ENCODE measurements at regions not wholly inside any gene's neighbourhood (a gene's known extent, or its start where the extent isn't known, plus 50 kb on each side); places are given as distances from the start of the nearest gene placed in this dataset.

DNA sequence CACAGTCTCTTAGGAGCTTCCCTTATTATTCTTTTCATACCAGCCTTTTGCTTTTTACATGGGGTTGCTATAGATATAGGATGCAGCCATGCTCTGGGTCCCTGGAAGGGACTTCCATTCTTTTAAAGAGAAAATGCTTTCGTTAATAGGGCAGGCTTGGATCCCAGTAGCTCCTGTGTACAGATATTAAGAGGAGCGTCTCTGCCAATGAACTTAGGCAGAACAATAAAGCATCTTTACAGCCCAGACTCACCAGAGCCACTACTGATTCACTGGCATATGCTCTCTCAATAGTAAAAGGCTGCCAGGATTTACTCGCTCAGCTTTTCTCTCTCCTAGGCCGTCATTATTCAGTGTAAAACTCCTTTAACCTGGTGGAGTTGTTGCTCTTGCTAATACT is 1385.4 kb upstream of the PIK3C3 start:
- DNase-seq (no peak), ATAC-seq (no peak)
- Histone ChIP-seq H3K27me3 (no peaks in the 10 kb centered on the region), H3K9me3 (no peaks in the 10 kb centered on the region), H3K4me1 (no peaks in the 10 kb centered on the region), H3K4me3 (no peak overlapping the region), H3K36me3 (no peaks in the 10 kb centered on the region), H3K27ac (no peak overlapping the region)
- intact Hi-C loops (cut with DNase I): no loop called here
- WGBS (ENCODE audit: insufficient coverage, low coverage, low lambda C conversion rate, missing lambda C conversion rate): 45% methylated on average over 4 of the region's 4 CpGs
- no peak for TF ChIP-seq POLR2A (IDR thresholded peaks at IDR 0.05)
- TF ChIP-seq, protein P1, sequence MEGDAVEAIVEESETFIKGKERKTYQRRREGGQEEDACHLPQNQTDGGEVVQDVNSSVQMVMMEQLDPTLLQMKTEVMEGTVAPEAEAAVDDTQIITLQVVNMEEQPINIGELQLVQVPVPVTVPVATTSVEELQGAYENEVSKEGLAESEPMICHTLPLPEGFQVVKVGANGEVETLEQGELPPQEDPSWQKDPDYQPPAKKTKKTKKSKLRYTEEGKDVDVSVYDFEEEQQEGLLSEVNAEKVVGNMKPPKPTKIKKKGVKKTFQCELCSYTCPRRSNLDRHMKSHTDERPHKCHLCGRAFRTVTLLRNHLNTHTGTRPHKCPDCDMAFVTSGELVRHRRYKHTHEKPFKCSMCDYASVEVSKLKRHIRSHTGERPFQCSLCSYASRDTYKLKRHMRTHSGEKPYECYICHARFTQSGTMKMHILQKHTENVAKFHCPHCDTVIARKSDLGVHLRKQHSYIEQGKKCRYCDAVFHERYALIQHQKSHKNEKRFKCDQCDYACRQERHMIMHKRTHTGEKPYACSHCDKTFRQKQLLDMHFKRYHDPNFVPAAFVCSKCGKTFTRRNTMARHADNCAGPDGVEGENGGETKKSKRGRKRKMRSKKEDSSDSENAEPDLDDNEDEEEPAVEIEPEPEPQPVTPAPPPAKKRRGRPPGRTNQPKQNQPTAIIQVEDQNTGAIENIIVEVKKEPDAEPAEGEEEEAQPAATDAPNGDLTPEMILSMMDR (IDR thresholded peaks at IDR 0.05): no peak

DNA sequence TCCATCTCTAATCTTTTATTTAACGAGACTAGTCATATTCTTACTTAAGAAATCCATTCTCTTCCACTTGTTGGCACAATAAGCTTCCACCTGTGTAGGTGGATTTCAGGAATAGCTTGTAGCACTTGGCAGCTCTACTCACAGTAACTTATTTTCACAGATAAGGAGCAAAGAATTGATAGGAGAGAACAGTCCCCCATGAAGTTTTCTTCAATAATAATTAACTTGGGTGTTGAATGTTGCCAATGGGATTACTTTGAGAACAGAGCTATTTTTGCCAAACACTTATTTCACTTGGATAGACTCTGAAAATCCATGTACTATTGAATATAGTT is 1388.6 kb upstream of the PIK3C3 start:
- 58% methylated on average over 1 of the region's 1 CpG for WGBS (ENCODE audit: insufficient coverage, low coverage, low lambda C conversion rate, missing lambda C conversion rate)
- intact Hi-C loops (cut with DNase I): no loop called here

DNA sequence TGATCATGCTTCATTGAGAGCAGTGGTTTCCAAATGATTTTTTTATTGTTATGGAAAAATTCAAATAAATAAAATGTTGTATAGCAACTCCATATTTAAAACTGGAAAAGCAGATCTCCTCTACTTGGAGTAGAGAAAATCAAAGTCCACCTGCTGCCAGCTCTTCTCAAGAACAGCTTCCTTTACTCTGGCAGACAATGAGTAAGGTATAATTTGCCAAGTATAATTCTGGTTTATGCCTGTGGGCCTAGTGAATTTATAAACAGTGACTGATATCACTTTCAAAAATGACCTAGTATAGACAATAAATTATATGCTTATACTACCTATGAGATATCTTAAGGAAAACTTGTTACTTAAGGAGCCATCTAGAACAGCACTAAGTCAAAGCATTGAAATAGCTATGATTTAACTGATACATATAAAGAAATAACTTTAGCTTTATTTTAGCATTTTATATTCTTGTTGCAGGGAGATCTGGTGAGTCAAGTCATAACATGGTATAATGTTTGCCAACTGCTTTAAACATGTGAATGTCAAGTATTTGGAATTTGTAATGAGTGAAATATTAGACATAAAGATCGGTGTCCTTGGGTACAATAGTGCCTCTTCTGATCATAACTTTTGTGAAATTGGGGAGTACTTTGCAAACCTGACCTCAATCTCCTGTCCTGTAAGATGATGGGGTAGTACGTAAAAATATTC is 1389.1 kb upstream of the PIK3C3 start:
- Histone ChIP-seq H3K27ac (no peak overlapping the region), H3K4me1 (no peaks in the 10 kb centered on the region), H3K9me3 (no peaks in the 10 kb centered on the region), H3K27me3 (no peaks in the 10 kb centered on the region), H3K4me3 (no peak overlapping the region), H3K36me3 (no peaks in the 10 kb centered on the region)
- TF ChIP-seq POLR2A (IDR thresholded peaks at IDR 0.05): no peak
- TF ChIP-seq, protein P1 (IDR thresholded peaks at IDR 0.05): no peak
- no peak for ATAC-seq
- WGBS (ENCODE audit: insufficient coverage, low coverage, low lambda C conversion rate, missing lambda C conversion rate): 40% methylated on average over 2 of the region's 2 CpGs
- no peak for DNase-seq
- intact Hi-C loops (cut with DNase I): no loop called here

More for the DNA sequence above, 1388.6 kb upstream of the PIK3C3 start:
- Histone ChIP-seq H3K27ac (no peak overlapping the region), H3K4me3 (no peak overlapping the region), H3K9me3 (no peaks in the 10 kb centered on the region), H3K27me3 (no peaks in the 10 kb centered on the region), H3K36me3 (no peaks in the 10 kb centered on the region), H3K4me1 (no peaks in the 10 kb centered on the region)
- no peak for DNase-seq
- no peak for TF ChIP-seq POLR2A (IDR thresholded peaks at IDR 0.05)
- TF ChIP-seq, protein P1 (IDR thresholded peaks at IDR 0.05): no peak
- ATAC-seq: no peak

DNA sequence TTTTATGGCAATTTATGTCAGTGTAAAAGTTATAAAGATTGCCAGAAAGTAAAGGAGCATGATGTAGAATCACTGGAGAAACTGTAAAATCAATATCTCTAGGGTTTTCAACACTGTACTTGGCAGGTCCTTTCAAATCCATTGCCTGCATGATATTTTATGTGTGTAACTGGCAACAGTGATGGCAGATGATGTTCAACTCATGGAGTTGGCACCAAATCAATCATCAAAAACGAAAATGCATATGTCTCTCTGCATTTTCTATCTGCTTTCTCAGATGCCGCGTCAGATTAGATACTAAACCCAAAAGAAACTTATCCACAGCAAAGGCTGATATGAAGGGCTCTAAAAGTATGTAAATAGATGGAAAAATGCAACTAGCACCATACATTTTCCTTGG is 1395.5 kb upstream of the PIK3C3 start:
- H3K36me3 ChIP-seq: no peaks in the 10 kb centered on the region
- H3K9me3 ChIP-seq: no peaks in the 10 kb centered on the region
- no peak overlapping the region for H3K27ac ChIP-seq
- TF ChIP-seq, protein P1 (IDR thresholded peaks at IDR 0.05): no peak
- TF ChIP-seq POLR2A (IDR thresholded peaks at IDR 0.05): no peak
- H3K4me3 ChIP-seq: no peak overlapping the region
- no peaks in the 10 kb centered on the region for H3K27me3 ChIP-seq
- DNase-seq (no peak), ATAC-seq (no peak)
- intact Hi-C loops (cut with DNase I): no loop called here
- 65% methylated on average over 3 of the region's 3 CpGs for WGBS (ENCODE audit: insufficient coverage, low coverage, low lambda C conversion rate, missing lambda C conversion rate)
- H3K4me1 ChIP-seq: no peaks in the 10 kb centered on the region
